ENCODE measurements at regions not wholly inside any gene's neighbourhood (a gene's known extent, or its start where the extent isn't known, plus 50 kb on each side); places are given as distances from the start of the nearest gene placed in this dataset.
"Not testable (repeated sequence)": the region's sequence is repeated elsewhere in the genome, so short reads cannot be mapped to it uniquely, and the experiment has no call there.

DNA sequence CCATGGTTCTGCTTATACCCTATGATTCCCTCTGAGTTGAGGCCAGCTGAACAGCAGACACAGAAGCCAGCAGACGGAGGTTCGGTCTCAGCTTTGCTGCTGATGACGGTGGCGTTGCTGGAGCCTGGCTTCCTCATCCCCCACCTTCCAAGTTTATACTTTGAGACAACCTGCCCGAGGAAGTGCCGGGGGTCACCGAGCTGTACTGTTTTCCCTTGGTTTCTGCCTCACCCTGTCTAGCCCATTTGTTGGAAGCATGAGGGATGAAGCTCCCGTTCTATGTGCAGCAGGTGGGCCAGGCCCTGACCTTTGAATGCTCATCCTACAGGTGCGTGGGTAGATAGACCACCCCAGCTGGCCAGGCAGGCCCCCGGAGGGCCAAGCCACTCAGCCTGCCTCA, 117.3 kb downstream of the MYCN start:
- DNase-seq (ENCODE audit: low read depth in 2 of 2) = no peak

DNA sequence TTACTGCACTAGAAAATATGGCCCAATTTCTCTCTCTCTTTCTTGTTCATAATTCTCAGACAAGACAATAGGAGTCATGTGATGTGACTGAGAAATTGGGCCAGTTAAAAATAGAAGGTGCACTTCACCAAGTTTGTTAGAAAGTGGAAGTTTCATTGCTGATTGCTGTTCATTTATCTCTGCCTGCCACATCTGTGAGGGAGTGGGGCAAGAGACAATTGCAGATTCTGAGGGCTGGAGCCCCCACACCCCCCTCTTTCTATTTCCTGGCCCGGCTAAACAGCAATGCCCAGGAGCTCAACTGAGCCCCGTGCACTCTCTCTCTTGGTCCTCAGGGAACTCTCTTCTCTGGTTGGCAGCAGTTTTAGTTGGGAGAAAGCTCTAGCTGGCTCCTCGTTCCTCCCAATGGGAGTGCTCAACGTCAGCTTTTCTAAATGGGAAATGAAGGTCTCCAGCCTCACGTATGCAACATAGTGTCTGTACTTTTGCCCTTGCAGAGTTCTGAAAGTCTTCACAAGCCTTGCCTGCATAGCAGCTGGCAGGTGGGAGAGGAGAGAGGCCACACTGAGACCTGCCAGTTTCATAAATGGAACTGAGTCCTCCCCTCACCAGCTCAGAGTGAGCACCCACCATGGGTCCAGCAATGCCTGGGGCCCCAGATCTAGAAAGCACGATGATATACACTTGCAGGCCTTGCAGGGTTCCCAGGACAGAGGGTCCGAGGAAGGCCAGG, 115.7 kb downstream of the MYCN start:
- no peak for DNase-seq (ENCODE audit: low read depth in 2 of 2)

DNA sequence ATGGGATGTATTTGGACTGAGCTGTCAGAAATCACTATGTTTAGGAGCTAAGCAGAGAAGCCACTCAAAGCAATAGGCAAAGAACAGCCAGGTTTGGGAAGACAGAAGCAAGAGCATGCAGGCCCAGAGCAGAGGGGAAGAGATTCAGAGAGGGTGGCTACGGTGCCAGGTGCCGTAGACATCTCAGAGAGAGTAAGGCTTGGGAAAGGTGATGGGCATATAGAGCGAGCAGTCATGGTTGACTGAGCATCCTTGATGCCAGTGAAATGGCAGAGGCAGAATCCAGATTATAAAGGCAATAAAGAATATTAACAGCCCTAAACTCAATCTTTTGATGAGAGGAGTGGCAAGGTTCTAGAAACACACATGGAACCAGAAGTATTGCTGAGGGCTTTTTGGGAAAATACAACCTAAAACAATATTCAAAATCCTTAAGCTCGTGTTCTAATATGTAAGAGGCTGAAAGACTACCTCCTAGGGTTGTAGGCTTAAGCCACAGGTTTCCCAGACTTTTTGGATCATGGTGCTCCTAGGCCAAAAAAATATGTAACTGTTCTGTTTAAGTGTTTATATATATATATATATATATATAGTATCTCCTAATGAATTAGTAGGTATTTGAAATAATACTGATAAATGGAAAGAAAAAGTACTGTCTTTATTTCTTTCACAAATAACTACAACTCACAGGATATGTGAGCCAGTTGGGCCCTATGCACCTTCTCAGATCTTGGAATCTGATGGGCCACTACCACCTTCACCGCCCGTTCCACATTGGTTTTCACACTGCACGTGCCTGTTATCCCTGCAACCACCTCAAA, 113.3 kb downstream of the MYCN start:
- DNase-seq (ENCODE audit: low read depth in 2 of 2) = no peak

DNA sequence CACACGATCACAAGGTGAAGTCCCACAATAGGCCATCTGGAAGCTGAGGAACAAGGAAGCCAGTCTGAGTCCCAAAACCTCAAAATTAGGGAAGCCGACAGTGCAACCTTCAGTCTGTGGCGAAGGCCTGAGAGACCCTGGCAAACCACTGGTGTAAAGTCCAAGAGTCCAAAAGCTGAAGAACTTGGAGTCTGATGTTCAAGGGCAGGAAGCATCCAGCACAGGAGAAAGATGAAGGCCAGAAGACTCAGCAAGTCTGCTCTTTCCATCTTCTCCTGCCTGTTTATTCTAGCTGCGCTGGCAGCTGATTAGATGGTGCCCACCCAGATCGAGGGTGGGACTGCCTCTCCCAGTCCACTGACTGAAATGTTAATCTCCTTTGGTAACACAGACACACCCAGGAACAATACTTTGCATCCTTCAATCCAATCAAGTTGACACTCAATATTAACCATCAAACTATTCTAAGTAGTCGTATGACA, 112.3 kb downstream of the MYCN start:
- not testable (repeated sequence) for DNase-seq (ENCODE audit: low read depth in 2 of 2)

DNA sequence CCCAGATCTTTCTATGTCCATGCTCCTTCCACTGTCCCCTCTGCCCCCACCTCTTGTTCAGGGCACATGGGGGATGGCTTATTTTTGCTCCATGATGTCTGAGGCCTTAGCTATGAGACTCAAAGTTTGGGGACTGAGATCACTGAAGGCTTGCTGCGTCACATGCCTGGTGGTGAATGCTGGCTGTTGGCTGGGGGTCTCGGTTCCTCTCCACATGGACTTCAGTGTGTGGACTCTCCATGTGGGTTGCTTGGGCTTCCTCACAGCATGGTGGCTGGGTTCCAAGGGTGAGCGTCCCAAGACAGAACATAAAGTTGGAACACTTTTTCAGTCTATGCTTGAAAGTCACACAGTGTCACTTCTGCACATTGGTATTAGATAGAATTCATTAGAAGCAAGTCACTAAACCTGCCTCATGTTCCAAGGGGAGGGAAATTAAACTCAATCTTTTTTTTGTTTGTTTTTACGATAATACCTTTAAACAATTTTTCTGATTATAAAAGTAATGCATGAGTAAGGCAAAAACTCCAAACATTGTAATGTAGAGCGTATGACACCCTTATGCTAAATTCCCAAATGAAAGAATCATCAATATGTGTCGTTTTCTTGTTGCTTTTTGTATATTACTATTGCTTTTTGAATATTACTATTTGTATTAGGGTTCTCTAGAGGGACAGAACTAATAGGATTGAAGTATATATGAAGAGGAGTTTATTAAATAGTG, 111.7 kb downstream of the MYCN start:
- no peak for DNase-seq (ENCODE audit: low read depth in 2 of 2)

DNA sequence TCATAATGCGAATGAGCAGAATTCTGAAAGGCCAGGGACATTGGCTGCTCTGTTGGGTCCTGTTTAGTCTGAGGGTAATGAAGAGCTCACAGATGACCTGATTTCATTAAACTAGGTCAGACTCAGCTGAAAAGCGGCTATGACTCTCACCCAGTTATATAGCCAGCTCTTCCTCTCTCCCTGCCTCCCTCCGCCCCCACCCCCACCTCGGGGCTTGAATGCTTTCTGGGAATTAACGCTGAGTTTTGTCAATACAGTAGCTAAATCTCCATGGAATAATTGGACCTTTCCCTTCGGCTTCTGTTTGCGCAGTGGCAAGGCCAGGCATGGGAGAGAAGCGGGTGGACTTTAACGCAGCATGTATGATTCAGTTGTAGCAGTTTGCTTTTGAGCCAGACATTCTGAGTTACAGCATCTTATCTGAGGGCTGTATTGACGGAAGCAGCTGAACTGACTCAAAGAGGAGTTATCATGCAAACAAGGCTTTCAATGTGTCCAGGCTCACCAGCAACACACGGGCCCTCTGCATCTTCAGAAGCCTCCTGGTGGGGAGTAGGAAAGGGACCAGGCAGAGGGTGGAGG, 110.6 kb downstream of the MYCN start:
- no peak for DNase-seq (ENCODE audit: low read depth in 2 of 2)

DNA sequence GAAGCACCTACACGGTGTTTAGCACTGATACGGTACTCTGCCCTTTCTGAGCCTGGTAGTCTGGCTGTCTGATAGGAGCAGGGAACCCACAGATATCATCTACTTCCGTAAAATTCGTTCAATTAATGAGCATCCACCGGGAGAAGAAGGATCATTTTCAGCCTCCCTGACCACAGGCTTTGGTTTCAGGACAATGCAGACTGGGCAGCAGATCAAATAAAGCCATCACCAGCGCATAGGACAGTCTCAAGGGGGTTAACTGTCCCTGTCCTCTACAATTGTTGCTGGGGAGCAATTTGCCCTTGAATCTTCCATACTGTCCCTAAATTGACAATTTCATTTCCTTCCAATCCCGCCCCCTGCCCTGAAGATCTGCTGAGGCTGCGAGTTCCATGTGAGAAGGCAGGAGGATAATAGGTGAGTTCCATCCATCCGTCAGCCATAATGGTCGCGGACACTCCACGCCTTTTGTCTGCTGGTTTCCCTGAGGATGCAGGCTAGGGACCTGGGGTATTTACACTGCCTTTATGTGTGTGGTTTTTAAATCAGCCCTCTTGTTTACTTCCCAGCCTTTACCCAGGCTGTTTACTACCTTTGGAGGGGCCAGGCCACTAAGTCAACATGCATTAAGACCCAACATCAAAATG, 110.0 kb downstream of the MYCN start:
- DNase-seq (ENCODE audit: low read depth in 2 of 2) = no peak

DNA sequence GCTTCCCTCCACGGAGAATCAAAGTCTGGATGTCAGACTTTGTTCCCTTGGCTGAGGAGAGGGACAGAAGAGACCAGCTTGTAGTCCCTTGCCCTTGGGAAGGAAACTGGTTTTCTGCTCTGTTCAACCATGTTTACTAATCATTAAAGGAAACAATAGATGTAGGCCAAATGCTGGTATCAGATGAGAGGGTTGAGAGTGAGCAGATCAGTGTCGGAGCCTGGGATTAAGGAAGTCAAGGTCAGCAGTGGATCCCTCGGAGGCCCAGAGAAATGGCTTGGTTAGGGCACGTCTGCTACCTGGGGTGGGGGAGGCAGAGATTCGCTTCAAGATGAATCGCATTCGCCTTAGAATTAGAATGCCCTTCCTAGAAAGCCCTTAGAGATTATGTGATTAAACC, 109.1 kb downstream of the MYCN start:
- no peak for DNase-seq (ENCODE audit: low read depth in 2 of 2)

DNA sequence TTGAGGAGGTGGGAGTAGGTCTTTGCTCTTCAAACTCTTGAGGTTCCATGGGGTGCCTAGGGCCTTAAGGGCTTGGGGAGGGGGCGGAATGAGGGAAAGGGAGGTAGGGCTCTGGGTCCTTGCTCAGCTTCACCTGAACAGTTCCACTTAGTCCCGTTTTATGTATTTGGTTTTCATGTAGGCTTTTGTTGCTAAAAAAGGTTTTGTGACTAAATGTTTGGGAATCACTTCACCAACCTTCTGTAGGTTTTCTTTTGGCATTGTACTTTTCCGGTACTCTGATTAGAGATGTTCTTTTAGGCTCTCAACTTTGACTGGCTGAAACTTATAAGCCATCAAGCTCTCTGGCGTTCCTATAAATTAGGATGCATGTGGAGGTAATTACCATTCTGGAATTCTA, 108.1 kb downstream of the MYCN start:
- no peak for DNase-seq (ENCODE audit: low read depth in 2 of 2)

DNA sequence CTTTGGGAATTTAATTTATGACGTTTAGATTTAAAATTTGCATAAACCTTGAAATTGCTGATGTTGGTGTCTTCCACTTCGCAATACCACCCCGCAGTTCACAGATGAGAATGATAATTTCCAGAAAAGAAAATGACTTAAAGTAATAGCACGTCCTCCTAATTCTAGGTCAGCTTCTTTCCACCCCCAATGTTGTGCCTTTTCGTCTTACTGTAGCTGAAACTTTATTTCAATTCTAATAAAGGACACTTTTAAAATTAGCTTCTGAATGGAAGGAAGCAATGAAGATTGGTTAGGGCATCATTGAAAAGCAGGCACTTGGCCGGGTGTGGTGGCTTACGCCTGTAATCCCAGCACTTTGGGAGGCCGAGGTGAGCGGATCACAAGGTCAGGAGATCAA, 107.4 kb downstream of the MYCN start:
- DNase-seq (ENCODE audit: low read depth in 2 of 2) = no peak

DNA sequence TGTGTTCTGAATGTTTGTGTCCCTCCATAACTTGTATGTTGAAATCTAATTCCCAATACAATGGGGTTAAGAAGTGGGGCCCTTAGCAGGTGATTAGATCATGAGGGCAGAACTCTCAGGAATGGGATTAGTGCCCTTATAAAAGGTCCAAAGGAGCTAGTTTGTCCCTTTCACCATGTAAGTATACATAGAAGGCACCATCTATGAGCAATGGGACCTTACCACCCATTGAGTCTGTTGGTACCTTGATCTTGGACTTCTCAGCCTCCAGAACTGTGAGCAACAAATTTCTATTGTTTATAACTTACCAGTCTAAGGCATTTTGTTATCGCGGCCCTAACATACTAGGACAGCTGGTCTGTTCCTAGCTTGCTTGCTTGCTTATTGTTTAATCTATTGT, 106.3 kb downstream of the MYCN start:
- no peak for DNase-seq (ENCODE audit: low read depth in 2 of 2)

DNA sequence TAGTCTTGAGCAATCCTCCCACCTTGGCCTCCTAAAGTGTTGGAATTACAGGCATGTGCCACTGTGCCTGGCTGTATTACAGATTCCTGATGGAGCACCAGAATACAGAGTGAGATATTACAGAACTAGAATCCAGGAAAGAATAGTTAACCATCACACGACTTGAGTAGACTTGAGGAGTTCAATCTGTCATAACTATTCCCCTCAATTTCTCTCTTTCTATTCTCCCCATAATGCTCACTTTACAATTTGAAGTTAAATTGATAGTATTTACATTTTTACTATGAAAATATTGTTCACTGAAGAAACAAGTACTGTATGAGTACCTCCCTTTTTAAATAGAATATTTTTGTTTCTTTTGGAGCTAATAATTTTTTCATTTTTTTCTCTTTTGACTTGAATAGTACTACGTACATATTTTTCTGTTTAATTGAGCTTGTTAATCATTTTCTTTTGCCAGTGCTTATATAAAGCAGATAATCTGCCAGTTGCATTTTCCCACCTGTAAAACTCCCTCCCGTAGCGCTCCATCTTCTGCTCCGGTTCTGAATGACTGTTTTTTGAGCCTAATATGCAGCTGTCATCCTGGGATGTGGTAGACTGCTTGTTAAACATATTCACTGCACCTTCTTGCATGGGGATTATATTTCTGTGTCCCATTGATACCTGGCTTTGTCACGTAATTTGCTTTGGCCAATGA, 105.5 kb downstream of the MYCN start:
- no peak for DNase-seq (ENCODE audit: low read depth in 2 of 2)

DNA sequence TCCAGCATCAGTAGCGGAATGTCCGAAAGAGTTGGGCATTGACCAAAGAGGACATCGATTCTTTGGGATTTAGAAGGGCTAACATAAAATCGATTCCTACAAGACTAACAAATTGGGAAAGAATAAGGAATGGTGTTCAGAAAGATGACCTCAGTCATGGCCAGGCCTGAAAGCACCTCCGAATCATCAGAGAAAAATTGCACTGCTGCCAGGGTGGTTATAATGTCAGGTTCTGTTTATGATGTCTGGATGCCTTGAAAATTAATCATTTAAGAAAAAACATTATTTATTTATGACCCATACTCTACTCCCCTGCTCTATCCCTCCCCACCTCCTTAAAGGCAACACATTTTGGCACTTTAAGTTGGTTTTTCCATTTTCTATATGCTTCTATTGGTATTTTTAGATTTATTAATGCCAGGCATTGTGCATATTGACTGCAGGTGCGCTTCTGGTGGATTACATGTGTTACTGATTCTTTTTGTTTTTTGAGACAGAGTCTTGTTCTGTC, 104.7 kb downstream of the MYCN start:
- DNase-seq (ENCODE audit: low read depth in 2 of 2) = no peak

DNA sequence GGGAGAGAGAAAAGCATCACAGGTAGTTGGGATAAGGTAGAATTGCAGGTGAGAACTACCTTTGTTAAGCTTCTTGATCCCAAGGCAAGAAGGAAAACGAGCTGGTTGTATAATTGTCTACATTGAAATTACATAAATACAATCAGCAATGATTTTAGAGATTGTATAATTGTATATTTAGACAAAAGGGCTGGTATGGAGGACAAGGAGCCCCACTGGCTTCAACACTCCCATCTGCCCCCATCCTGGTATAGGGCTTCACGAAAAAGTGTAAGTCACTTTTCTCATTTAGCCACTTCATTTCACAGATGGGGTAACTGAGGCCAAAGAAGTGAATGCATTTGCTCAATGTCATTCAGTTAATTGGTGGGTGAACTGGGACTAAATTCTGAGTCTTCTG, 103.3 kb downstream of the MYCN start:
- DNase-seq (ENCODE audit: low read depth in 2 of 2) = no peak

DNA sequence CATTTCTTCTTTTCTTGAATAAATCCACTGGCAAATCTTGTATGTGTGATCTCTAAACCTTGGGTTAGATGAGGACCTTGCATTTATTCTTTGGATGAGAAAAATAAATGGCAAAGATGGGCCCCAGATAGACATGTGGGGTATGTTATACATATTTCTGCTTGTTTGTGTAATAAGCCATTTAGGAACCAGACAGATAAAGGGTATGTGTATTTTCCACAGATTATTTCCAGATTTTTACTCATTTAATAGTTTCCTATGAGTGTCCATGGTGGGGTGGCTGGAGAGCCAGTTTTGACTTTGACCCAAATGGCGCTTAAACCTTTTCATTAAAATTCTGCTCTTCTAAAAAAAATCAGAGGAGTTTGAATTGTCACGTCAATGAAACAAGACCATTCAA, 102.8 kb downstream of the MYCN start:
- no peak for DNase-seq (ENCODE audit: low read depth in 2 of 2)

DNA sequence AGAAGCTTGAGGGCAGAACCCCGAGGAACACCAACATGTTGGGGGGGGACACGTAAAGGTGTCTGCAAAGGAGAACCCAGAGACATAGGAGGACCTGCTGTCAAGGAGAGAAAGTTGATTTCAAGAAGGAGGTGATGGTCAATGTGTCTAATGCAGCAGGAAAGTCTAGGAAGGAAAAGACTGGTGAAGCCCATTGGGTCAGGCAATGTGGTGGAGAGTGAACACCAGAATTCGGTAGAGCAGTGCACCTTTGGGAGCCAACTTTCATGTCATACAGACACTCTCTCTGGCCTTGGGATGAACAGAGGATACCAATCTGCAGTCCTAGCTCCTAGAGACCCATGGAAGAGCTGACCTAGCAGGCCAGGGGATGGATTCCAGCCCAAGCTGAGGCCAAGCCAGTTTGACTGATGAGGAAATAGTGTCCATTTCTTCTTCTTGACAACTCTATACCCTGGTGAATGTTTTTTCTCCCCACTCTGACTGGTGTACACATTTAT, 101.9 kb downstream of the MYCN start:
- no peak for DNase-seq (ENCODE audit: low read depth in 2 of 2)

DNA sequence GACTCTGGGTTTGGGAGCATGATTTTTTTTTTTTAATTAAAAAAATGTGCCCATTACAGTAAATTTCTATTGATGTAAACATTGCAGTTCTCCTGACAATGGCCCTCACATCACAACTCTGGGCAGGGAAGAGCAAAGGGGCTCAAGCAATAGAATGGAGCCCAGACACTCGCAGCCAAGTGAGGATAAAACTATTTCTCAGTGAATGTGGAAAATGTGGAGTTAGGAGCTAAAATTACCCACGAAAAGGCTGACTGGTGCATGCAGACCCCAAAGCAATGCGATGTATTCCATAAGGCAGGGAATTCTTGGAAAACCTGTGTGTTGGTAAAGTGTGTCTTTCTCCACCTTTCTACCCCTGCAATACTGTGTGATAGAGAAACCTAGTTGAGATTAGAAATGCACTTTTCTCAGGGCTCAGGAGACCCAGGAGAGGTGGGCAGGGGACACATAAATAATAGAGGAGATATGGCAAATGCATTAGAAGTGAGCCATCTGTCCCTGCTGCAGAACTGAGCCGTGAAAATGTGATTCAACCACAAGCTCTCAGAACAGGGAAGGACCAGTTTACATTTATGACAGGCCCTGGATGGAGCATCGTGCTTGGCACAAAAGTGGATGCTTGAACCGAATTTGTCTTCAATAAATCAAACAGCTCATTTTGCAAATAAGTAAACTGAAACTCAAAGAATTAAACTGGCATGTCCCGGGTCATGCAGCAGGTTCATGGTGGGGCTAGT, 100.1 kb downstream of the MYCN start:
- DNase-seq (ENCODE audit: low read depth in 2 of 2) = no peak

DNA sequence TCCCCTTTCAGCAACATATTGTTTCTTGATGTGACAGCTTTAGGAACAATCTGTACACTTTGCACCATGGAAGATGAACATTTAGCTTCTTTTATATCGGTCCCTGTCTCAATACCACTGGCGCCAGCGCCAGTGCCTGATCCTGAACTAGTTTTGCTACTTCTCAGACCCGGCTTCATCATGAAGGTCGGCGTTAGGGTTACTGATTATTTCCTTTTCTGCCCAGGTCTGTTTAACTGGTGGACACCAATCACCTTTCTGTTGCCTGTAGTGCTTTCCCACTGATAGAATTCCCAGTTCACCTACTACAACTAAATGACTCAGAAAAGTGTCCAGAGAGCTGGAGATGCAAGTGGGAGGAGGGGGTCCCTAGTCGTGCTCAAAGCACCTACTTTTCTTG, 99.5 kb downstream of the MYCN start:
- no peak for DNase-seq (ENCODE audit: low read depth in 2 of 2)

DNA sequence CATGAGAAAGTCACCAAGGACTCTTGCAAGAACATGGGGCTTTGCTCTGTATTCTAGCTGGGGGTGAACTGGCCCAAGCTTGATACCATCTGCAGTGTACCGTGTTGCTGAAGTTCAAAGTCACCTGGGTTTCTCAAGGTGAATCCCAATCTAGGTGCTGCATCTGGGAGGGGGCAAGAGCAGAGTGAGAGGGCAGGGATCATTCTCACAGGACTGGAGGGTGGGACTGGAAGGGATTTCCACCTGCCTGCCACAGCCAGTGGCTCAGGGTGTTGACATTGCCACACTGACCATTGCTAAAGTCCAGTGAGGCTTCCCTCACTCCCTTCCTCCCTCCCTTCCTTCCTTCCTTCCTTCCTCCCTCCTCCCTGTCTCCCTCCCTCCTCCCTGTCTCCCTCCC, 98.7 kb downstream of the MYCN start:
- DNase-seq (ENCODE audit: low read depth in 2 of 2) = no peak

DNA sequence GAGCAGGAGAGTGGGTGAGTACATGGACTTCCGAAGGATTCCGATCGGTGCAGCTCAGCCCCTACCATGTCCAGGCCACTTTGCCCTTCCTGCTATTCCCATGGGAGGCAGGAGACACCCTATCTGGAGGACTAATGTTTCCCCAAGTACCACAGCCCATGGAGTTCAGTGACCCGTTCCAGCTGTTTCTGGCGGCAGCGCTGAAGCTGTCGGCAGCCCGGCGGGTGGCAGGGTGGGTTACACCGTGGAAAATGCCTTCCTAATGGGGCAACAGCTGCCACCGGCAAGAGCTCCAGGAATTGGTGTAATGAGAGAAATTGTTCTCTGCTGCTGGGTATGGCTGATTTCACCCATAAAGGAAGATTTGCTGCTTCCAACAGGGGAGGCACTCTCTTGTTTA, 98.3 kb downstream of the MYCN start:
- no peak for DNase-seq (ENCODE audit: low read depth in 2 of 2)
